ENCODE measurements at regions not wholly inside any gene's neighbourhood (a gene's known extent, or its start where the extent isn't known, plus 50 kb on each side); places are given as distances from the start of the nearest gene placed in this dataset.

DNA sequence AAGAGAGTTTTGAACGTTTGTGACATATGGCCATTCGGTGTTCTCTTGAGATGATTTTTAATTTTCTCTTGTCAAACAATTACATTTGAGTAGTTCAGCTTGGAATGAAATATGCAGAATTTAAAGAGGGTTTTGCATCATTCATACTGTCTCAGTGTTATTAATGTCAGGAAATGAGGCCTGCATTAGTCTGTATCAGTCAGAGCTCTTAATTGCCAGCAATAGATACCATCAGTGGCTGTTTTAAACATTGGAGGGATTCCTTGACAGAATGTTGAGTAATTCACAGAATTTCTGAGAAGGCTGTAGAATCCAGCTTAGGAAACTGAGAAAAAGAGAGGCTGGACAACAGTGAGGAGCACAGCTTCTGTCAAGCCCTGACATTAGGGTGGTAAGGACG, 722.0 kb downstream of the NR2F2 start:
- DNase-seq, result no peak

DNA sequence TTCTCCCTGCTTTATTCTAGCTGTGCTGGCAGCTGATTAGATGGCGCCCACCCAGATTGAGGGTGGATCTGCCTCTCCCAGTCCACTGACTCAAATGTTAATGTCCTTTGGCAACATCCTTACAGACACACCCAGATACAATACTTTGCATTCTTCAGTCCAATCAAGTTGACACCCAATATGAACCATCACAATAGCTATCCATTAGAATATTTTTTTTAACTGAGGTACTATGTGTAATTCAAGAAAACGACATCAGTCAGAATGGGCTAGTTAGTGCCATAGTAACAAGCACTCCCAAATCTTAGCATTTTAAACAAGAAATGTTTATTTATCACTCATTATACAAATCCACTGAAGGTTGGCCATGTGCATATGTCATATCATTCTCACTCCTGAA, 723.1 kb downstream of the NR2F2 start:
- DNase-seq, result no peak

DNA sequence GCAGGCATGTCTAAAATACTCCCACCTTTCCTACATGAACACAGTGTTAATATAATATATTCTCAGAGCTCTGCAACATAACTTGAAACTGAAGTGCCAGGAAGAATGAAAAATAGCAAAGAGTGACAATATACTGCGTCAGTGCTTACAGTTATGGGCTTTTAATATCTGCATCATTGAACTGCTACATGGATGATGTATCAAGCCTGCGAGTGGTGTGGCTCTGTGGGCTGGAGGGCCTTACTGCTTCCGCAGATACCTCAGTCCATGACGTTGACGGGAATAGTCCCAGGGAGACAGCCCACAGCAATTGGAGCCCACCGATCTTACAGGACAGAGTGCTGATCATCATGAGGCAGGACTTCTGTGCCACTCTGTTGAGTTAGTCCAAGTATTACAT, 727.0 kb downstream of the NR2F2 start:
- DNase-seq, result no peak

DNA sequence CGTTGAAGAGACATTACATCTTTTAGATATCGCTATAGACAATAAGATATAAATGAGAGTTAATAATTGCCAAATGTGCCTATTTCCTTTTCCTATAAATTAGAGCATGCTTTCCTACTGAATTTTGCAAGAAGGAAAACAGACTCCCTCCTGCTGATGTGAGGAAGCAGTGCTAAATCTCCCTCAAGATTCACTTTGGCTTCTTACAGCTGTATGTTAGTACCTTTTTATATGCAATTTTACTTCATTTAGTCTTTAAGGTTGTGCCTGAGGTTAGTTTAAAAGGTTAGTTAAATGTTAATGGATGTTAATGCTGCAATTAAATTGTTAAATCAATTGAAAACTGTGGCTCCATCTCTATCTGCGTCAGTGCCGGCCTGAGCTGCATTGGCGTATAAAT, 728.8 kb downstream of the NR2F2 start:
- no peak for DNase-seq

DNA sequence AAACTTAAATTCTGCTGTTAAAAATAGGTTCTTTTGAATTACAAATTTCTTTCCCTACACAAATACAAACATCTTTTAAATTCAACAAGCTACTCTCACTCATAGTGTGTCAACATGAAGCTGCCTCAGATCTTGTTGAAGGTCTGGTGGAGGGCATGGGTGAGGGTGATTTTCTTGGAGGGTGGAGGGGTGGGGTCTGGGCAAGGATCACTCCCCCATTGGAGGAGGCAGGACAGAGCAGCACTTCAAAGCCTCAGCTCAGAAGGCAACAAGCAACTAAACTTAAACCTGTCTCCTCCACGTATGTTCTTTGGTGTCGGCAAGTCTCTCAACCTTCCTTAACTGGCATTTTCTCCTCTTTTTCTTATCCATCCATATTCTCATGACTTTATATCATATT, 730.9 kb downstream of the NR2F2 start:
- no peak for DNase-seq

DNA sequence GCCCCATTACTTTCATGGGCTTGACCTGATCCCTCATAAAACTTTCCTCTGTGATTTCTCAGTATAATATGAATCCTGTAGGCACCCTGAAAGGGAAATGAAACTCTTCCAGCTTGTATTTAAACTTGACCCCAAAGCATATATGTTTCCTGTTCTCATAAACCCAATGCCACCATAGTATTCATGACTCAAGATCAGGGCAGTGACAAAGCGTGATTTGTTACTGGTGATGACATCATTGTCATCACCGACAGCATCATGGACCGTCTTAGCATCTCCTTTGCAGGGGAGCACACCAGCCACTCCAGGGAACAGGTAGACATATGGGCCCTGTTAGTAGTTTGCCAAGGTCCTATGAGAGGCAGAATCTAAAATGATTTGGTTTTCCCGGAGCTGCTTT, 741.2 kb downstream of the NR2F2 start:
- no peak for DNase-seq

DNA sequence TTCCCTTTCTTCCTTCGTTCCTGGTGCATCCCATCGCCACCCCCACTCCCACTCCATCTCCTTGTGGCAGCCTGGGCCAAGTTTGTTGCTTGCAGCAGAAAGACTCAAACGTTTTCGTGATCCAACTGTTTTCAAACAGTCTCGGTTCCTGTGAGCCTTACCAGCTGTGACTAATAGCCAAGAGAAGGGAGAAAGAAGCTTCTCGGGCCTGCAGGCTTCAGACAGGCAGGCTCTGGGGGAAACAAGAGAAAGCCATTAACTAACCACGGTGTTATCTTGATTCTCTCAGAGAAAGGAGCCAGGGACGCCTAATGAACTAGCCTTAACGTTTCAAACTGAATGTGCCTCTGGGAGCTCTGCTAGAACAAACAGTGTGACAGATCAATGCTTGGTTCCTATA, 742.0 kb downstream of the NR2F2 start:
- DNase-seq, result no peak

DNA sequence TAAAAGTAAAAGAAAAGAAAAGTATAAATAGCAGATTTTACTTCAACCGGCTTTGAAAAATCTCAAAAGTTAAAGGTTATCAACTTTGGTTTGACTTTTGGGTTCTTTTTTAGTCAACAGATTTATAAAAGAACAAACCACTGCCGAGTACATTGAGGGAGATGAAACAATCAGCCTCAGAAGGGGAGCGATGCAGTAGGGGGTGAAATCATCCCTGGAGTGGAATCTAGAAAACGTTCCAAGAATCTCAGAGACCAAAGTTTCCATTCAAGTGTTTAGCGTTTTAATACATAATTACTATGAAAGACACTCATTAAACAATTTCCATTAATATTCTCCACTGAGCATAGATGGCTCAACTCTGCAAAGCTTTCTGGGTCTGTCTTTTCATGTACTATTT, 745.5 kb downstream of the NR2F2 start:
- no peak for DNase-seq

DNA sequence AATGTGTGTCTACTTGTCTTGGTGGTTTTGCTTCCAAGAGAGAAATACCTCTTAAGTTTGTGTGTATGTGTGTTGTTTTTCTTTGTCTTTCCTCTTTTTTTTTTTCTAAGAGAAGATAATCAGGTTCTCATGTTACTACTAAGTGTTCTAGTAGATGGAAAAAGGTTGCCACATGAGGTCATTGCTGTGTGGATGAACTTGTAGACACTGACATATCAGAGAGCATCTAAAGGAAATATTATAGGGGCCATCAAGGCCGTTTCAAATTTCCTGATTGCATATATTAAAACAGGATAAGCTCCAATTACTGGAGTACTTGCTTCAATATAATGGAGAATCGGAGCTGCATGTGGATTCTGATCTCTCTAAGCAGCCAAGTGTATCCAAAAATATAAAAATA, 747.5 kb downstream of the NR2F2 start:
- no peak for DNase-seq

DNA sequence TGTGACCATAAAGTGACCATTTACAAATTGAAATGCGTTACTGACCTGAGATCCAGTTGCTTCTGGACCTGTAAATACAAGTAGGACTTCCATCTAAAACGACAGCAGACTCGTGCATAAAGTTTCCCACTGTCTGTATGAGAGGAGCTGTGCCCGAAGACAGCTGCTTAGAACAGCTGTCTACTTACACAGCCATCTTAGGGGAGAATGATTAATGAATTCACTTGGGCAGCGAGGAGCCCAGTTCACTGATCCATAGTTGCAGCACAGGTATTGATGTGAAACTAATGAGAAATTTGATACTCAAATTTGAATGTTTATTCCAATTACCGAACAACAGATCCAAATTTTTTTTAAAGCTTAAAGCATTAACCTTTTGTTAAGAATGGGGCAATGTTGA, 748.1 kb downstream of the NR2F2 start:
- DNase-seq, result no peak

DNA sequence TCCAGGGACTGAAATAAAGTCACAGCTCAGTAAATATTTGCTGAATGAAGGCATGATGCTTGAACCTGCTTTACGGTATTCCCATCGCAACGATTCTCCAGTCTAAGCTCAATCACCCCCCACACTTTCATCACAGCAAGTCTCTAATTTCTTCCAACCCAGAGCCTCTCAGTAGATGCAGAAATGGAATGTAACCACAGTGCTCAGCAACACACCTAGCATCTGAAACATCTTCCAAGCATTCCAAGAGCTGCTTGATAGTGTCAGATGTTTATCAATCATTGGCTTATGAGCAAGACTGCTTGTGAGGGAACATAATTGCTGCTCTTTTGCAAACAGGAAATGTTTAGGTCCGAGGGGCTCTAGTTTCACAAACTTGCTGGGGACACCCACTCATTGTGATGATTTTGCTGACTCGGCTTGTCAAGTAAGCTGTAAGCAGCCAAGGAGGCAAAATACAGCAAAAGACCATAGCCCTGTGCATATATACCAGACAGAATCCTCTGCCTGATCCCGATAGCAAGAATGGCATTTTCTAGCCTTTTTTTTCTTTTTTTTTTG, 751.2 kb downstream of the NR2F2 start:
- DNase-seq, result no peak

DNA sequence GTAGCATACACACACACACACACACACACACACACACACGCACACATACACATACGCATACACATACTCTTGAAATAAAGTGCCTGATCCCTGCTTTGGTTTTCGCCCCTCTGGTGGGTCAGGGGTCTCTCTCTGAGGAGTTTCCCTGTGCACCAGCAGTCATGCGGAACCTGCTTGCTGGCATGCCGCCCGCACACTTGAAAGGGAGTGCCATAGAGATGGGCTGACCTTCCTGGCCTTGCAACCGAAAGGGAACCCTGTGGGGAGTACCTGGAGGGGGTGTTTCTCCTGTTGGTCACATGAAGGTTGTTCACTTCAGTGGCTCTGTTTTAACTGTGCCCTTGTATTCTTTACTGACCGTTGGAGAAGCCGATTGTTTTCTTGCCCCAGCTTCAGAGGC, 752.3 kb downstream of the NR2F2 start:
- no peak for DNase-seq

DNA sequence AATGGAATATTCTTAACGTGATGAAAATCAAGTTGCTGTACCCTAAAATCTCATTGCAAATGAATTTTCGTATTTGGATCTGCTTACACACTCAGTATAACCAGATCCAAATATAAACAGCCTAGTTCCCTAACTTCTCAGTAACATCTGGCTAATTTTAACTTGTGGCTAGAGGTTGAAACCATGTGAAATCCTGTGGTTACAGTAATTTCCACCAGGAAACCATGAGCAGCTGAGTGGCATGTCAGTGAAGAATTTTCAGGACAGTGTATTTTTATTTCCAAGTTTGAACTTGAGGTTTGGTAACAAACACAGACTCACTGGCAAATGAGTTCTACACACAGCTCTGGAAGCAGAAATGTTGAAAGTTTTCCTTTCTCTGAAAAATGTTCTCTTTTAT, 754.1 kb downstream of the NR2F2 start:
- no peak for DNase-seq

DNA sequence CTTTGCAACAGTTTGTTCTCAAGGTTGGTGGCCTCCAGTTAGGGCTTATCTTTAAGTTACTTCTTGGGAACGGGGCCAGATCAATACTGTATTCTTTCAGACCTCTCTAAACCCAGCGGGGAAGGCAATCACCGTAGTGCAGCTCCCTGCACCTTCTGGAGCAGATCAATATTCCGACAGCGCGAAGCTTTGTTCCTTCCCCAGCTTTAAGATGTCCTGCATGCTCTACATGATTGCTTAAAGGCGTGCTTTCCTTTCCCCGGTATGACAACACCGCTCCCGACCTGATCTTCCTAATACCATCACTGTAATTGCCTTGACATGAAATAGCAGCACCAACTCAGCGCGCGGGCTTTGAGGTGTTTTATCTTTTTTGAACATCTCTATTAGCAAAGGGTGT, 755.2 kb downstream of the NR2F2 start:
- DNase-seq, result no peak

DNA sequence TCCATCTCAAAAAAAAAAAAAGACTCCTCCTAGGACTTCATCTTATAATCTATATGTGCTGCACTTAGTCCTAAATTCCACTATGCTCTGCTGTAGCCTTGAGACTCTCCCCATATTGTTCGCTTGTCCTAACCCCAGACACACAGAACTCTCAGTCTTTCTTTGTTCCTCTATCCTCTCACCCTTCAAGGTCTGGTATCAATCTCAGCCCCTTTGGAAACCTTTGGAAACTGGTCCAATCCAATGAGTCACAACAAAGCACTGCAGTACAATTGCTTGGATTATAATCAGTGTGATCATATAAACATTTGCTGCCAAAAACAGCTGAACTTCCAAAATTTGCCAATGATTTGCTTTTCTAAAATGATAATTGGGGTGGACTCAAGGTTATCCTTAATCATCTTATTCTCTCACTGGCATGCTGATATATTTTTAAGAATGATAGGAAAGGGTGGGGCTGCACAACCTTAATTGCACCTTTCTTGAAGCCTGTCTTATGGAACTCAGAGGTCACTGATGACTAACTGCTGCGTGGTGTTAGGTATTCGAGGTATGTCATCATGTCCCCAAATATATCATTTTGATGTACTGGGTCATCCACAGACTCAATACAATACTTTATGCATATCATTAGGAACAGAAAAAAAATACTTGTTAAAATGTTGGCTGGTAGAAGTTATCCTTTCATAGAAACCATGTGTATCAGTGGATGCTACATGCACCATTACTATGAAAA, 756.7 kb downstream of the NR2F2 start:
- DNase-seq, result no peak

DNA sequence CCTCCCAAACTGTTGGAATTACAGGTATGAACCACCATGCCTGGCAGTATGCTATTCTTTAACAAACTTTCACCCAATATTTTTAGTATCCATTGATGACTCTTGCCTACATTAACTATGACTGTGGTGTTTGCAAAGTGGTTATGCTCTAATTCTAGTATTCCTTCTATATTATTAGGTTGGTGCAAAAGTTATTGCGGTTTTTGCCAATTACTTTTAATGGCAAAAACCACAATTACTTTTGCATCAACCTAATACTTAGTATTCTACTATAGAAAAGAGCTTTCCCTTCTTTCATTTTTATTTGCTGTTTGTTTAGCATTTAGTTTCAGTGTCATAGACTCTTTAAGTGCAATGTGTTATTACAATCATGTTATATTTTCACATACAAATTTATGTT, 760.6 kb downstream of the NR2F2 start:
- DNase-seq, result no peak

DNA sequence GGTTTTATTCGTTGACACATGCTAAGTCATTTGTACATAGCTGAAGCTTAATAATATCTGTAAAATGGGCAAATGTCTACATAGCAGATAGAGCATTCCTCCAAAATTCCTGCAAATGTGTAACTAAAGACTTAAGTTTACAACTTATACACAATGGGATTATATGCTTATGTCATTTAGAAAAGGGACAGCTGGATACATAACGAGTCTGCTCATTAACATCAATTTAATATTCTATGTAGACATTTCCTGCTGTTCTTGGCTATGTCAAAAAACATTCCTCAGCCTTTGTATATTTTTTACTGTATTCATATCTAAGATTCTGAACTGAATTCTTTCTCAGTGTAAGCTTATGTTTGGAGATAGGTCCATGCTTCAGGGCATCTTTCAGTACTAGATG, 762.2 kb downstream of the NR2F2 start:
- no peak for DNase-seq

DNA sequence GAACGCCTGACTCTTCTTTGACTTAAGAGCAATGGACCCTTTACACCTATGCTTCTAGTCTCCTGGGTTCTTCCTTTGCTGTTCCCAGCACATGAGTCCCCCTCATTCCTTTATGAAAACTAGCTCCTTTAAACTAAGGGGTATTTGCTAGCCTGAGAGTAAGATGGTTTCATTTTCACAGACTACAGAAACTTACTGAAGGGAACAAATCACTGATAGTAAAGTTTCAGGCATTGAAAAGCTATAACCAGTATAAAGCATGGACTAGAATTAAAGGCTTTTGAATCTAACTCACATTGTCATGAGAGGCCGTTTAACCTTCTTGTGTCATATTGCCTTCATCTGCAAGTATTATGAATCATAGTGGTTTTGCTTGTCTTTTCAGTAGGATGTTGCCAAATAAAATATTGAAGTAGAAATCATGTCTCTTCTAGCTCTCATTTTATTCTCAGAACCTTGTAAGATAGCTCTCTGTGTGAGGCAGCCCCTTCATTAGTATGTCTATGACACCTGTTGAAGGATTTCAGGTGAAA, 765.9 kb downstream of the NR2F2 start:
- no peak for DNase-seq

DNA sequence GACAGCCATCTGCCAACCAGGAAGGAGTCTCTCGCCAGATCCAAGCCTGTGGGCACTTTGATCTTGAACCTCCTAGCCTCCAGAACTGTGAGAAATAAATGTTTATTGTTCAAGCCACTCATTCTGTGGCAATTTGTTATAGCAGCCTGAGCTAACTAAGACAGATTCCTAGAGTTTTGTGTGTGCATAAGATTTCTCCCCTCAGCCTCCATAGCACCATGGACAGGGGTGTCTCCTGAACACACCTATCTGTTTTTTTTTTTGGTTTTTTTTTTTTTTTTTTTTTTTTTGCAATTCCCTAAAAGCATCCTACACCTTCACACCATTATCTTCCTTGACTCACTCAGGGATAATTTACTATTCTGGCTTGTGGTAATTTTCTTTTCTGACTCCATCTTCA, 768.5 kb downstream of the NR2F2 start:
- DNase-seq, result no peak

DNA sequence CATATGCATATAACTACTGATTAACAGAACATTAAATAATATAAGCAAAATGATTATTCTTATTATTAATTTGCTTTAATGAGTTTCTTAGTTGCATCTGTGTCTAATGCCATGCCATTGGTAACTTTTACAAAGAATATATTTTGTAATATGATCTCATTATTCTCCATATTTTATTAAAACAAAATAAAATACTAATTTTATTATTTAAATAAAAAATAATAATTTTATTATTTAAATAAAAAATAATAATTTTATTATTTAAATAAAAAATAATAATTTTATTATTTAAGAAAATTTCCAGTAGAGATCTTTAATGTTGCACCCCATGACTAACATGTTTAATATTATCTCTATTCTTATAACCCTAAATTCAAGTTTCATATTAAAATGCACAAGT, 771.1 kb downstream of the NR2F2 start:
- no peak for DNase-seq

DNA sequence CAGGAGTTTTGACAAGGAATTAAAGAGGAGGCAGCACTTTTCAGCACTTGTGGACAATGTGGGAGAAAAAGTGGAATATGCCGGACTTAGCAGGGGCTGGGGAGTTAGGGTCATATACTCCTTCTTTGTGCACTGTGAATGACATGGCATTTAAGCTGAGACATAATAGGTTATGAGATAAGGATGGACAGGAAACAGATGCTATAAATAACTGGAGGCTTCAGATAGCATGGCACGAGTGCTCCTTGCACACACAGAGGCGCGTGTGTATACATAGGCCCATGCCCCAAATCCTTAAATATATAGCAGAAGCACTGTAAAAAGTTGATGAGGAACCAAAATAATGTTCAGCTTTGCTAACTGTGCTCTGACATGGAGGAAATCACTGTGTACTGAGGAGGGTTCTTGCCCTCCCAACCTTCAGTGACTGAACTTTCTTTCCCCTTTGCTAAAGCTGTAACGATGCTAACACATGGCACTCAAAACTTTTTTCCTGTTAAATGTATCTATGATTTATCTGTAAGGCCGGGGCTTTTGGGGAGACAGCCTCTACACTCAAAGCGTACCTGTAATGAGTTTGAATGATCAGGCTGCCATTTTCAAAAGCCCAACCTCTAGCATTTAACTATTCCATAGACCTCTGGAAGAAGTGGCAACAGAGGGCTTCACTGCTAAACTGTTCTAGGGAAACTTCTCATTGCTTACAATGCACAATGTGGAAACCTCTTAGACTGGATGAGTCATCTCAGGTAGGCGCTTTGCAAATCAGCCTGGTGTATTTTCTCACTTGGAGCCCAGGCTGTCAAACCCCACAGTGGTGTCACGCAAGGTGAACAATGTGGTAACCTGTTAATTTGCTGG, 784.6 kb downstream of the NR2F2 start:
- DNase-seq, result no peak

DNA sequence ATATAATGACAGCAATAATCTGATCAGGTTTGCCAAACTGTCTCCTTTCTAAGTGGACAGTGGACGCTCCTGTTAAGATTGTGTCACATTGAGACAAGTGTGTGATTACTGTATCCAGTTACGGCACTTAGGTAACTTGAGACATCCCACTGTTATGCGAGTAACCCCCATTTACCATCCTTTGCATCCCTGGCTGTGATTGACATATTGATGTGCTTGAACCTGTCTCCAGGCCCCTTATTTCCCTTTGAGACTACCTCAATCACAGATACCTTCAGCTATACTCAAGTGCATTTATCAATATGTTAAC, 785.2 kb downstream of the NR2F2 start:
- no peak for DNase-seq

DNA sequence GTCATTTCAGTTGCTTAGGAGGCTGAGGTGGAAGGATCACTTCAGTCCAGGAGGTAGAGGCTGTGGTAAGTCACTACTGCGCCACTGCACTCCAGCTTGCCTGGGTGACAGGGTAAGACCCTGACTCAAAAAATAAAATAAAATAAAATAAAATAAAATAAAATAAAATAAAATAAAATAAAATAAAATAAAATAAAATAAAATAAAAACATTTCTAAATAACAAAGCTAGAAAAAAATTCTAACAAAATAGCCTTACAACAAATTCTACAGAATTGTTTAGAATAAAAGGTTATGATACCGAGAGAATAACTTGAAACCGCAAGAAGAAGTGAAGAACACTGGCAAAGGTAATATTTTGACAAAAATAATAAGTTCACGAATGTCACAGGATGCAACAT, 794.3 kb downstream of the NR2F2 start:
- no peak for DNase-seq

DNA sequence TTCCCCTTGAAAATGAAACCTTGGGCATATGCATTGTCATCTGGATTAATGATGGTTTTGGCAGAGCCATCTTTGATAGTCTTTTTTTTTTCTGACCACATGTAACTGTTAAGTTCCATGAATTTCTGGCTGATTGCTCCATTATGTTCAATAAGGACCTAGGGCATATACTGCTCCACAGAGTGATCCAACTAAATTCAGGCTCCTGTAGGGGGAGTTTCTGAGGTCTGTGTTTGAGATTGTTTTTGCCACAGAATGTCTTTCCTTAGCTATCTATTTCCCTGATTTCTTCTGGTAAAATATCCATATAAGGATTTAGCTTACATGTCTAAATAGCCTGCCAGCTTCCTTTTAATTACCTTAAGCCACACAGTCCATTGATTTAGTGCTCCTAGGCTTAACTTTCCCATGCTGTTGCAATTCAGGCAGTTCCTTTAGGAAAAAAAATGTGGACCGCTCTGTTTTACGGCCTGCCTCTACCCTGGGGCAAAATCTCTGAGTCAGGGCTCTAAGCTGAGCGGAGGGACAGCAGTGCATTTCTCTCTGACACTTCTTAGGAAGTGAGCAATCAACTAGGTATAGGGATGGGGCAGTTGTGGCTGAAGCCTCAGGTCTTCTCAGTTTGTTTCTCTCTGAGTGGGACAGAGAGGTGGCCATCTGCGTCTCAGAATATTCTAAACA, 796.2 kb downstream of the NR2F2 start:
- DNase-seq, result no peak

Measured in COR-L47 (cell line).